Lung (tissue), 11 donors: ENCODE measurements at regions not wholly inside any gene's neighbourhood (a gene's known extent, or its start where the extent isn't known, plus 50 kb on each side); places are given as distances from the start of the nearest gene placed in this dataset.

Experiments
- ATAC-seq: fragments of 200-7000 bp; cut with Tn5 transposase; one replicate; pipeline ENCODE4 v1.9.1; 2020; ENCODE audit warnings: moderate number of reproducible peaks; ENCODE audit not compliant: insufficient read depth, low FRiP score
- DNase-seq, 3 donors: peaks; one replicate each; pipeline ENCODE4 v3.0.0-alpha.2; 2013 to 2017
- H3K27ac ChIP-seq, 2 donors: one replicate each; pipeline ENCODE4 v1.5.1; 2013; ENCODE audit warnings: mild to moderate bottlenecking in 2 of 2, moderate library complexity in 2 of 2, control low read depth in 1 of 2, inconsistent platforms in 1 of 2, low read depth in 1 of 2, low read length in 1 of 2
- H3K27me3 ChIP-seq, 3 donors: one replicate each; pipeline ENCODE4 v1.5.1; 2013; ENCODE audit warnings: low read length in 2 of 3; ENCODE audit not compliant: control insufficient read depth in 3 of 3, insufficient read depth in 3 of 3
- H3K36me3 ChIP-seq, 4 donors: one replicate each; pipeline ENCODE4 v1.5.1; 2013; ENCODE audit warnings: low read length in 4 of 4, mild to moderate bottlenecking in 1 of 4, moderate library complexity in 1 of 4; ENCODE audit not compliant: control insufficient read depth in 4 of 4, insufficient read depth in 4 of 4
- H3K4me1 ChIP-seq, 5 donors: one replicate each; pipeline ENCODE4 v1.5.1; 2013; ENCODE audit warnings: low read length in 5 of 5, mild to moderate bottlenecking in 2 of 5, moderate library complexity in 1 of 5; ENCODE audit not compliant: control insufficient read depth in 5 of 5, insufficient read depth in 5 of 5
- H3K4me3 ChIP-seq: one replicate; pipeline ENCODE4 v1.5.1; 2013; ENCODE audit warnings: mild to moderate bottlenecking, control low read depth, moderate library complexity
- H3K9ac ChIP-seq, 2 donors: one replicate each; pipeline ENCODE4 v1.5.1; 2013; ENCODE audit warnings: low read length in 2 of 2, control low read depth in 1 of 2; ENCODE audit not compliant: insufficient read depth in 1 of 2
- H3K9me3 ChIP-seq, 4 donors: one replicate each; pipeline ENCODE4 v1.5.1; 2013; ENCODE audit warnings: low read length in 3 of 4, mild to moderate bottlenecking in 1 of 4, moderate library complexity in 1 of 4; ENCODE audit not compliant: control insufficient read depth in 4 of 4, insufficient read depth in 3 of 4
- CTCF ChIP-seq: IDR thresholded peaks from 2 replicates; pipeline ENCODE4 v1.5.1; 2012; ENCODE audit warnings: mild to moderate bottlenecking; ENCODE audit errors: control extremely low read depth, extremely low read depth
- WGBS, 2 donors: extraction: QIAGEN DNeasy Blood & Tissue Kit; methylation state at CpG; one replicate each; pipeline ENCODE4 v1.1.7; 2013; 5-methylcytosine and 5-hydroxymethylcytosine counted together
- donor health status: control.
- donor health status: control.
- donor health status: Bipolar disorder and iron deficiency.
- donor health status: healthy.
- donor health status: DM: yes; HTN: yes; CAD: no.

GRCh38 chr13:39929583-39929982, 274.1 kb downstream of the COG6 start:
- Histone ChIP-seq H3K9ac (no peak overlapping the region), H3K4me1 (no peaks in the 10 kb centered on the region), H3K9me3 (peaks cover 0 to 4% (median 2%) of the 10 kb centered on the region in 4 donors), H3K4me3 (no peak overlapping the region), H3K36me3 (no peaks in the 10 kb centered on the region), H3K27me3 (no peaks in the 10 kb centered on the region), H3K27ac (no peak overlapping the region)
- 70 to 89% methylated on average over 1 of the region's 1 CpG for WGBS, 2 donors
- DNase-seq (no peak), ATAC-seq (no peak)
- TF ChIP-seq CTCF = no peak

GRCh38 chr13:39930060-39930459, 274.6 kb downstream of the COG6 start:
- 69% methylated on average over 2 of the region's 2 CpGs for WGBS, 2 donors
- DNase-seq (no peak), ATAC-seq (no peak)
- Histone ChIP-seq H3K27ac (no peak overlapping the region), H3K27me3 (no peaks in the 10 kb centered on the region), H3K9me3 (peaks cover 0 to 4% (median 1%) of the 10 kb centered on the region in 4 donors), H3K4me3 (no peak overlapping the region), H3K4me1 (no peaks in the 10 kb centered on the region), H3K9ac (no peak overlapping the region), H3K36me3 (no peaks in the 10 kb centered on the region)
- no peak for TF ChIP-seq CTCF

- no peak for ATAC-seq
- no peak overlapping the region for H3K4me3 ChIP-seq
These were observed 275.3 kb downstream of the COG6 start for GRCh38 chr13:39930544-39931444.

More at GRCh38 chr13:39930544-39931444, 275.3 kb downstream of the COG6 start:
- 83 to 84% methylated on average over 6 of the region's 6 CpGs for WGBS, 2 donors
- Histone ChIP-seq H3K36me3 (no peaks in the 10 kb centered on the region), H3K4me1 (no peaks in the 10 kb centered on the region), H3K27ac (no peak overlapping the region), H3K9me3 (peaks cover 0 to 3% (median 0%) of the 10 kb centered on the region in 4 donors), H3K27me3 (no peaks in the 10 kb centered on the region), H3K9ac (no peak overlapping the region)
- TF ChIP-seq CTCF = no peak
- DNase-seq = no peak
